ENCODE measurements at regions not wholly inside any gene's neighbourhood (a gene's known extent, or its start where the extent isn't known, plus 50 kb on each side); places are given as distances from the start of the nearest gene placed in this dataset.
"Not testable (repeated sequence)": the region's sequence is repeated elsewhere in the genome, so short reads cannot be mapped to it uniquely, and the experiment has no call there.

- no peak for DNase-seq (ENCODE audit: low read depth)
Measured at GRCh38 chr3:181998828-181999227, 287.1 kb downstream of the SOX2 start.

- no peak for DNase-seq (ENCODE audit: low read depth)
Measured at GRCh38 chr3:181999314-181999713, 287.6 kb downstream of the SOX2 start.

- no peak for DNase-seq (ENCODE audit: low read depth)
Measured at GRCh38 chr3:182000447-182000846, 288.7 kb downstream of the SOX2 start.

GRCh38 chr3:182005219-182005618, 293.5 kb downstream of the SOX2 start:
- DNase-seq (ENCODE audit: low read depth) = no peak

- no peak for DNase-seq (ENCODE audit: low read depth)
Measured at GRCh38 chr3:182005701-182006100, 294.0 kb downstream of the SOX2 start.

- no peak for DNase-seq (ENCODE audit: low read depth)
Measured at GRCh38 chr3:182006431-182006830, 294.7 kb downstream of the SOX2 start.

- DNase-seq (ENCODE audit: low read depth) = no peak
Measured at GRCh38 chr3:182007441-182007840, 295.7 kb downstream of the SOX2 start.

GRCh38 chr3:182018361-182018760, 306.6 kb downstream of the SOX2 start:
- DNase-seq (ENCODE audit: low read depth) = no peak

- DNase-seq (ENCODE audit: low read depth) = no peak
Measured at GRCh38 chr3:182019926-182020325, 308.2 kb downstream of the SOX2 start.

GRCh38 chr3:182023843-182024242, 312.1 kb downstream of the SOX2 start:
- DNase-seq (ENCODE audit: low read depth) = no peak

- DNase-seq (ENCODE audit: low read depth) = no peak
Measured at GRCh38 chr3:182027366-182027765, 315.6 kb downstream of the SOX2 start.

GRCh38 chr3:182028081-182028480, 316.4 kb downstream of the SOX2 start:
- DNase-seq (ENCODE audit: low read depth) = no peak

- not testable (repeated sequence) for DNase-seq (ENCODE audit: low read depth)
Measured at GRCh38 chr3:182034231-182034630, 322.5 kb downstream of the SOX2 start.

GRCh38 chr3:182035324-182035723, 323.6 kb downstream of the SOX2 start:
- no peak for DNase-seq (ENCODE audit: low read depth)

- no peak for DNase-seq (ENCODE audit: low read depth)
Measured at GRCh38 chr3:182036382-182036781, 324.7 kb downstream of the SOX2 start.

- DNase-seq (ENCODE audit: low read depth) = no peak
Measured at GRCh38 chr3:182041668-182042291, 330.1 kb downstream of the SOX2 start.

GRCh38 chr3:182045736-182046135, 334.0 kb downstream of the SOX2 start:
- DNase-seq (ENCODE audit: low read depth) = no peak

- no peak for DNase-seq (ENCODE audit: low read depth)
Measured at GRCh38 chr3:182046166-182046764, 334.5 kb downstream of the SOX2 start.

- no peak for DNase-seq (ENCODE audit: low read depth)
Measured at GRCh38 chr3:182050932-182051331, 339.2 kb downstream of the SOX2 start.

- no peak for DNase-seq (ENCODE audit: low read depth)
Measured at GRCh38 chr3:182052332-182052731, 340.6 kb downstream of the SOX2 start.

GRCh38 chr3:182052757-182053156, 341.0 kb downstream of the SOX2 start:
- DNase-seq (ENCODE audit: low read depth) = no peak

- no peak for DNase-seq (ENCODE audit: low read depth)
Measured at GRCh38 chr3:182058488-182058887, 346.8 kb downstream of the SOX2 start.

GRCh38 chr3:182063742-182064141, 352.0 kb downstream of the SOX2 start:
- no peak for DNase-seq (ENCODE audit: low read depth)

- DNase-seq (ENCODE audit: low read depth) = no peak
Measured at GRCh38 chr3:182067423-182067822, 355.7 kb downstream of the SOX2 start.
